ENCODE measurements at regions not wholly inside any gene's neighbourhood (a gene's known extent, or its start where the extent isn't known, plus 50 kb on each side); places are given as distances from the start of the nearest gene placed in this dataset.

GRCh38 chr17:6940186-6940649, 55.6 kb upstream of the ALOX12 start:
- TF ChIP-seq POLR2A (IDR thresholded peaks at IDR 0.05; ENCODE audit: low read depth, low read length) (no peak), POLR2AphosphoS5 (IDR thresholded peaks at IDR 0.05; ENCODE audit: low read depth, low read length) (no peak), POU2F2 (IDR thresholded peaks at IDR 0.05; ENCODE audit: low read depth, low read length) (no peak)
